Stimulated activated CD8-positive, alpha-beta memory T cell treated with anti-CD3 and anti-CD28 coated beads, Interleukin-12 subunit alpha, Interleukin-12 subunit beta, amount 100 ng/mL, for 4 hours (primary cell): ENCODE measurements at regions not wholly inside any gene's neighbourhood (a gene's known extent, or its start where the extent isn't known, plus 50 kb on each side); places are given as distances from the start of the nearest gene placed in this dataset.

Source experiments
- DNase-seq: peaks from one replicate; pipeline ENCODE4 v3.0.0-alpha.2; 2020; ENCODE audit warnings: low read depth

- DNase-seq = no peak
These were observed 124.7 kb upstream of the CPEB2 start for GRCh38 chr4:14877246-14878225.

- DNase-seq = no peak
These were observed 123.6 kb upstream of the CPEB2 start for GRCh38 chr4:14878681-14879080.

GRCh38 chr4:14879683-14880082 lies 122.6 kb upstream of the CPEB2 start:
- no peak for DNase-seq

GRCh38 chr4:14880805-14881204 lies 121.5 kb upstream of the CPEB2 start:
- DNase-seq = no peak

- DNase-seq = no peak
These were observed 119.1 kb upstream of the CPEB2 start for GRCh38 chr4:14883166-14883565.

GRCh38 chr4:14883661-14884060 lies 118.6 kb upstream of the CPEB2 start:
- DNase-seq = no peak

GRCh38 chr4:14887842-14888433 lies 114.3 kb upstream of the CPEB2 start:
- DNase-seq = no peak

- DNase-seq = no peak
These were observed 113.3 kb upstream of the CPEB2 start for GRCh38 chr4:14888790-14889572.

- DNase-seq = no peak
These were observed 109.7 kb upstream of the CPEB2 start for GRCh38 chr4:14892563-14892962.

GRCh38 chr4:14893713-14894112 lies 108.6 kb upstream of the CPEB2 start:
- no peak for DNase-seq

- no peak for DNase-seq
These were observed 107.6 kb upstream of the CPEB2 start for GRCh38 chr4:14894392-14895292.

GRCh38 chr4:14896656-14897175 lies 105.6 kb upstream of the CPEB2 start:
- DNase-seq = no peak

- DNase-seq = no peak
These were observed 105.1 kb upstream of the CPEB2 start for GRCh38 chr4:14897217-14897616.

- DNase-seq = no peak
These were observed 103.3 kb upstream of the CPEB2 start for GRCh38 chr4:14898989-14899388.

- no peak for DNase-seq
These were observed 99.9 kb upstream of the CPEB2 start for GRCh38 chr4:14902342-14902741.

- DNase-seq = no peak
These were observed 99.0 kb upstream of the CPEB2 start for GRCh38 chr4:14903321-14903720.

- no peak for DNase-seq
These were observed 95.5 kb upstream of the CPEB2 start for GRCh38 chr4:14906805-14907204.

GRCh38 chr4:14908635-14909034 lies 93.6 kb upstream of the CPEB2 start:
- DNase-seq = no peak

- no peak for DNase-seq
These were observed 91.9 kb upstream of the CPEB2 start for GRCh38 chr4:14910411-14910810.

GRCh38 chr4:14912426-14912825 lies 89.9 kb upstream of the CPEB2 start:
- DNase-seq = no peak

GRCh38 chr4:14915018-14915417 lies 87.3 kb upstream of the CPEB2 start:
- no peak for DNase-seq
